WERI-Rb-1 (cell line): ENCODE measurements at regions not wholly inside any gene's neighbourhood (a gene's known extent, or its start where the extent isn't known, plus 50 kb on each side); places are given as distances from the start of the nearest gene placed in this dataset.

Experiments used
- DNase-seq: peaks from one replicate; pipeline ENCODE4 v3.0.0-alpha.2; 2020
- H3K27ac ChIP-seq: fragments of 250-450 bp; sonication (Bioruptor Pico); 2 replicates; pipeline ENCODE4 v1.5.1; 2020; ENCODE audit warnings: mild to moderate bottlenecking, moderate library complexity
- H3K27me3 ChIP-seq: fragments of 250-450 bp; sonication (Bioruptor Pico); 2 replicates; pipeline ENCODE4 v1.5.1; 2021; ENCODE audit warnings: mild to moderate bottlenecking, low read depth, moderate library complexity; ENCODE audit not compliant: insufficient read depth, severe bottlenecking
- H3K36me3 ChIP-seq: fragments of 250-450 bp; sonication (Bioruptor Pico); 2 replicates; pipeline ENCODE4 v1.5.1; 2020; ENCODE audit warnings: mild to moderate bottlenecking, moderate library complexity
- H3K4me3 ChIP-seq: 2 replicates; pipeline ENCODE4 v1.5.1; 2011; ENCODE audit warnings: low read depth, mild to moderate bottlenecking, control low read depth, low read length
- H3K9me3 ChIP-seq: fragments of 250-450 bp; sonication (Bioruptor Pico); 2 replicates; pipeline ENCODE4 v1.5.1; 2021; ENCODE audit warnings: mild to moderate bottlenecking, moderate library complexity; ENCODE audit not compliant: severe bottlenecking
- TF ChIP-seq, protein P1 (sequence below): IDR thresholded peaks from 2 replicates; pipeline ENCODE4 v1.5.1; 2011; ENCODE audit warnings: low read depth, mild to moderate bottlenecking, control low read depth, inconsistent platforms, low read length

DNA sequence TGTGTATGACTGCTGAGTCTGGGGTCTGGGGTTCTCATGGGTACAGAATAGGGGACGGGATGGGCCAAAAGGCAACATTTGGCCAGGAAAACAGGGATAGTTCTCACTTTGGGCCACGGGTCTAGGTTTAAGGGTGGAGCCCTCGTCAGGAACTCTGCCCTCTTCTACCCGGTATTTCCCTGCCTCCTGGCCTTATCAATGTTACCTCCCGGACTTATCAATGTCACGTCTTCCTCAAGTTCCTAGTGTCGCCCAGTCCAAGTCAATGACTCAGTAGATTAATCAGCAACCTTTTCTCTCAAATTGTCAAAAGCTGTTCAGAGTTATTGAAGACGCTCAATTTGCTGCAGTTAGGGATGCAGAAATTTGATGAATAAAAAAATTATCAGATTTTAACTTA is 234.8 kb downstream of the B3GLCT start:
- H3K27me3 ChIP-seq: no peaks in the 10 kb centered on the region
- H3K27ac ChIP-seq: no peak overlapping the region
- TF ChIP-seq, protein P1, sequence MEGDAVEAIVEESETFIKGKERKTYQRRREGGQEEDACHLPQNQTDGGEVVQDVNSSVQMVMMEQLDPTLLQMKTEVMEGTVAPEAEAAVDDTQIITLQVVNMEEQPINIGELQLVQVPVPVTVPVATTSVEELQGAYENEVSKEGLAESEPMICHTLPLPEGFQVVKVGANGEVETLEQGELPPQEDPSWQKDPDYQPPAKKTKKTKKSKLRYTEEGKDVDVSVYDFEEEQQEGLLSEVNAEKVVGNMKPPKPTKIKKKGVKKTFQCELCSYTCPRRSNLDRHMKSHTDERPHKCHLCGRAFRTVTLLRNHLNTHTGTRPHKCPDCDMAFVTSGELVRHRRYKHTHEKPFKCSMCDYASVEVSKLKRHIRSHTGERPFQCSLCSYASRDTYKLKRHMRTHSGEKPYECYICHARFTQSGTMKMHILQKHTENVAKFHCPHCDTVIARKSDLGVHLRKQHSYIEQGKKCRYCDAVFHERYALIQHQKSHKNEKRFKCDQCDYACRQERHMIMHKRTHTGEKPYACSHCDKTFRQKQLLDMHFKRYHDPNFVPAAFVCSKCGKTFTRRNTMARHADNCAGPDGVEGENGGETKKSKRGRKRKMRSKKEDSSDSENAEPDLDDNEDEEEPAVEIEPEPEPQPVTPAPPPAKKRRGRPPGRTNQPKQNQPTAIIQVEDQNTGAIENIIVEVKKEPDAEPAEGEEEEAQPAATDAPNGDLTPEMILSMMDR: no peak
- no peak overlapping the region for H3K4me3 ChIP-seq
- H3K9me3 ChIP-seq: no peaks in the 10 kb centered on the region
- DNase-seq: no peak
- H3K36me3 ChIP-seq: no peaks in the 10 kb centered on the region

GRCh38 chr13:31435536-31435935 is 235.8 kb downstream of the B3GLCT start:
- H3K27ac ChIP-seq: no peak overlapping the region
- DNase-seq: no peak
- H3K36me3 ChIP-seq: no peaks in the 10 kb centered on the region
- H3K9me3 ChIP-seq: no peaks in the 10 kb centered on the region
- no peak overlapping the region for H3K4me3 ChIP-seq
- TF ChIP-seq, protein P1: no peak
- H3K27me3 ChIP-seq: no peaks in the 10 kb centered on the region

DNA sequence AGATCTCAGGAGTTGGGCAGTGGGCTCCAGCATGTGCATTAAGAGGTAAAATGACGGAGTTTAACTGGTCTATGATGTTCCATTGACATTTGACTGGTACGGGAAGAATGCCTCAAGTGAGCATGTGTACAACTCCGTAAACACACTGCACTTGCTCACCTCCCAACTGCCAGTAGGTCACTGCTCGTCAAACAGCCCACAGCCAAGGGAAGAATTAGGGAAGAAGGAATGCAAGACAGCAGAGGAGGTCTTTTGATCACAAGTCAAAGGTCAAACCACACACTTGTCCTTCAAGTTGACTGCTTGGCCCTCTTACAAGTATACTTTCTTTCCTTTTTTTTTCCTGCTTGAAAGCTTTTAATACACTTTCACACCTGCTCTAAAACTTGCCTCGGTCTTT is 236.7 kb downstream of the B3GLCT start:
- Histone ChIP-seq H3K36me3 (no peaks in the 10 kb centered on the region), H3K9me3 (no peaks in the 10 kb centered on the region), H3K4me3 (no peak overlapping the region), H3K27me3 (no peaks in the 10 kb centered on the region), H3K27ac (no peak overlapping the region)
- TF ChIP-seq, protein P1: no peak
- DNase-seq: no peak

GRCh38 chr13:31437975-31438374 is 238.2 kb downstream of the B3GLCT start:
- no peak overlapping the region for H3K4me3 ChIP-seq
- TF ChIP-seq, protein P1: no peak
- H3K27ac ChIP-seq: no peak overlapping the region
- no peaks in the 10 kb centered on the region for H3K36me3 ChIP-seq
- no peak for DNase-seq
- H3K27me3 ChIP-seq: no peaks in the 10 kb centered on the region
- no peaks in the 10 kb centered on the region for H3K9me3 ChIP-seq

GRCh38 chr13:31440132-31440531 is 240.4 kb downstream of the B3GLCT start:
- DNase-seq: no peak

More at GRCh38 chr13:31440132-31440531, 240.4 kb downstream of the B3GLCT start:
- Histone ChIP-seq H3K36me3 (no peaks in the 10 kb centered on the region), H3K4me3 (no peak overlapping the region), H3K27ac (no peak overlapping the region), H3K27me3 (no peaks in the 10 kb centered on the region), H3K9me3 (no peaks in the 10 kb centered on the region)
- TF ChIP-seq, protein P1: no peak
